Activated CD8-positive, alpha-beta memory T cell treated with anti-CD3 and anti-CD28 coated beads for 24 hours (primary cell): ENCODE measurements at regions not wholly inside any gene's neighbourhood (a gene's known extent, or its start where the extent isn't known, plus 50 kb on each side); places are given as distances from the start of the nearest gene placed in this dataset.
A peak's percentile ranks its signal among the peaks of the same experiment; 100 is the strongest.
"Not testable (repeated sequence)": the region's sequence is repeated elsewhere in the genome, so short reads cannot be mapped to it uniquely, and the experiment has no call there.

Source experiments
- DNase-seq: peaks from one replicate; pipeline ENCODE4 v3.0.0-alpha.2; 2020

DNA sequence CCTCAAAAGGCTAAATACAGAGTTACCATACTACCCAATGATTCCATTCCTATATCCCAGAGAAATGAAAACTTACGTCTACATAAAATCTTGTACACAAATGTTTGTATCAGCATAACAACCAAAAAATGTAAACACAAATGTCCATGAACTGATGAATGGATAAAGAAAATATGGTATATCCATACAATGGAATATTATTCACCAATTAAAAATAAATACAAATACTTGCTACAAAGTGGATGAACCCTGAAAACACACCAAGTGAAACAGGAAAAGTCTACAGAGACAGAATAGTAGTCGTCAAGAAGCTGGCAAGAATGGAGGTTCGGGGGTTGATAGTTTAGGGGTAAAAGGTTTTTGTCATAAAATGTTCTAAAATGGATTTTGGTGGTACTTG lies 54.0 kb upstream of the ANKRD28 start:
- no peak for DNase-seq

DNA sequence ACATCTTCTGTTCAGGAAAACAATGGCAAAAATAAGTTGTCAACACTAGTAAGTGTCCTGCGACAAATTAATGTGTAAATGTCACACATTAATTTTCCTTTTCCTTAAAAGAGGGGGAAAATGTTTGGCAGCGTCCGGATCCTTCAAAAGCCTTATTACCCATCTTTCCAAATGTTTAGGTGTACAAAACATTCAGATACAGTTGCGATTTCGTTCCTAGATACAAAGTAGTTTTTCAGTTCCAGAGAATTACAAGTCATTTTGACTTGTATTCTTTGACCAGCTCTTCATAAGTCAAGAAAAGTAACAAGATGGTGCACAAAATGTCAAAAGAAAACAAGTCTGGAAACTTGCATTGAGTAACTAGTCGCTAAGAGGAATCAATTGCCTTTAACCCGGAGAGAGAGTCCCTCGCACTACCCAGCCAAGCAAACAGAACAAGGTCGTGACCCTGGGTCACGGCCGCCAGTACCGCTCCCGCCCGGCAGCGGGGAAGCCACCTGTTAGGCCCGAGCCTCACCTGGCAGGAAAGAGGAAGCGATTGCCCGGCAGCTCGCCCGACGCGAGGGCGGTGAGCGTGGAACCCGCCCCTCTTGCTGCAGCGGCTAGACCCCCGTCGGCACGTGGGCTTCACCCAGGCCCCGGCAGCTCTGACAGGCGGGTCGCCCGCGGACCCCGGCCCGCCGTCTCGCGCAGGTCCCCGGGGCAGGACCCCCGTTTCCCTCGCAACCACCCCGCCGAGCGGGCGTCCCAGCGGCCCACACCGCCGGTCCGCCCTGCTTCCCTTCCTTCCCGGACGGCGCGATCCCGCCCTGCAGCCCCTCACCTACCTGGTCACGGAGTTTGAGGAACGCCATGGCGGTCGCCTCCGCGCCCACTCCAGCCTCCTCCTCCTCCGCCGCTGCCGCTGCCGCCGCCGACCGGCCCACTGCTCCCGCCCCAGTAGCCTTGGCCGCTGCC lies 61.0 kb upstream of the ANKRD28 start:
- DNase-seq: peak; percentile 77

DNA sequence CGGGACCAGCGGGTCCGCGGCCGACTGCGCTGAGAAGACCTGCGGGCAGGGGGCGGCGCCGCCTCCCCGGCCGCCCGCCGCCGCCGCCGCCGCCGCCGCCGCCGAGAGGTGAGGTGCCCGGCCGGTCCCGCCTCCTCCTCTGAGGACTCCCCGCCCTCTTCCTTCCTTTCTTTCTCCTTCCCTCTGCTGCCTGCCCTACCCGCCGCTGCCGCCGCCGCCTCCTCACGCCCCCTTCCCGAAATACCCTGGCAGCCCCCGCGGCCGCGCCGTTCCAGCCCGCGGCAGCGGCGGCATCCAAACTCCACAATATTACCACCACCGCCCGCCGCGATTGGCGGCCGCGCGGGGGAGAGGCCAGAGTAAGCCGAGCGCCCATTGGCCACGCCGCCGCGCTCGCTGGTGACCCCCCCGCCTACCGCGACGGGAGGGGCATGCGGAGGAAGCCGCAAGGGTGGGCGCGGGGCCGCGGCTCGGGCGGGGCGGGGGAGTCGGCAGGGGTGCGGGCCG lies 61.8 kb upstream of the ANKRD28 start:
- DNase-seq: peak; percentile 89

DNA sequence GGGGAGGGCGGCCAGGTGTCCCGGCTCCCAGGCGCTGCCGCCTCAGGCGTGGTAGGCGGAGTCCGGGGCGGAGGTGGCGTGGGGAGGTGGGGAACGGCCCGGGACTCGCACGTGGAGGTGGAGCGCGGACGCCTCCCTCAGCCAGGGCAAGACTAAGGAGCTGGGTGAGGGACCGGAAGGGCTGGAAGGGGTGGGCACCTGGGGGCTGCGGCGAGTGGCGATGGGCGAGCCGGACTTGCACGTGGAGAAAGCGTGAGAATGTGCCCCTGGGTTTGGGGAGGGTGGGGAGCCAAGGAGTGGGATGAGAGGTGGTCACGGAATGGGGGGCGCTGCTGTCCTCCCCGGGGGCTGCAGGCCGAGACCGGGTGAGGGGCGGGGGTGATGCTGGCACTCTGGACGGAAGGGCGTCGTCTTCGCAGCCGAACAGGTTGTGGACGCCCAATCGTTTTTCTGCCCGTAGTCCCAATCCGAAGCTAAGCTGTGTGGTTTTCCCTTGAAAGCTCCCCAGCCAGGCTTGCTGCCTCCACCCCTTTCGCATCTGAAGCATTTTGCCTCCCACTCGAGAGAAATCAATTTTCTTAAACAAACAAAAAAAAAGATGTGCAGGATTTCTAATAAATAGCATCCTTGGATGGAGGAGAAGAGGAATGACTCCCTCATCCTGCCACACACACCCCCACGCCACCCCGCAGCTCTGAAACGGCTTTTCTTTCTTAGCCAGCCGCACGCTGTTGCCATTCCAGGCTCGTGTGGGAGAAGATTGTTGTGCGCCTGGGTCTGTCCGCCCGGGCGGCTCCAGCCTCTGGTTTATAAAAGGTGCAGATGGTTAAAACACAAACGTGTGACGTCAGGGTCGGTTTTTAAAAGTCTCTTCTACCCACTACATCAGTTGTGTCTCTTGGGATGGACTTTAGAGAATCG lies 62.5 kb upstream of the ANKRD28 start:
- peak; percentile 81 for DNase-seq

DNA sequence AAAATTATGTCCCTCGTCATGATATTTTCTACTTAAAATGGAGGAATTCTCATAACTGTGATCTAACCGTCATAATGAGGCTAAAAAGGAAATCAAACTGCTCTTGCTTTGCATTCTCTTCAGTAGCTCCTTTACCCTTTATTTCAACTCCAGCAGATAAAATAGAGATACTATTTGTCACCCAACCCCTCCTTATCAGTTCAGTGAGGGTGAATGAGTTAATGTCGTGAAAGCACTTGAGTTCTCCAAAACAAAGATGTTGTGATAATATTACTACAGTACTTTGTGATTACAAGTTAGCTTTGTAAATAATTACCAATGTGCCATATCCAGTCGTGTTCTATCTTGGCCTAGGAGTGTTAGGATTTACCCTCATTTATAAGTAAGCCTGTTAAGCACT lies 63.4 kb upstream of the ANKRD28 start:
- DNase-seq: no peak

DNA sequence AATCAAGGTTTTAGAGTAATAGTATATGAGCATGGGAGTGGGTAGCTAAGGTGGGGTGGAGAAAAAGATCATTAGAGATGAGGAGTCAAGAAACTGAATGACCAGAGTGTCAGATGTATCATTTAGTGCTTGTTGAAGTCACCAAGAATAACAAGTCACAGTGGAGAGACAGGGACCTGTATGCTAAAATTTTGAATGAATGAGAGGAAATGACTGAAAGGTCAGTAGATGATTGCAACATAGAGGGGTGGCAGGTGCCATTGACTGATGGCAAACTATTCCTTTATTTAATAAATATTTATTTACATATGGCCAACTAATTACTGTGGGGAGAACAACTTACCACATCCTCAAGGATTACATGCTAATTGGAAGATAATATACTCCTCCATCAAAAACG lies 75.0 kb upstream of the ANKRD28 start:
- no peak for DNase-seq

DNA sequence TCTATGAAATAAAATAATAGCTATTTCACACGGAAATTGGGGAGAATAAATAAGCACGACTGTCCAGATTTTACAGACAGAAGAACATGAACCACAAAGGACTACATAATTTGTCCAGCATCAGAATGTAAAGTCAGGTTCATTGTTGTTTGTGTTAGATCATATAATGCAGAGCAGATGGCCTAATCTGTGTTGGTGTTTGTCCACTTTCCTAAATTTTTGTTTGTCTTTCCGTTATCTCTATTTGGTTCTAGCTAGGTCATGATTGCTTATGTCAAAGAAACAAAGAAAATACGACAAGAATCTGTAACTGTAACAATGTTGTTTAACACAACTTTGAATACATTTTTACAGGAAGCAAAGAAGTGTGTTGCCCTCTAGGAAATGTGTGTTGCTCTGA lies 75.6 kb upstream of the ANKRD28 start:
- no peak for DNase-seq

DNA sequence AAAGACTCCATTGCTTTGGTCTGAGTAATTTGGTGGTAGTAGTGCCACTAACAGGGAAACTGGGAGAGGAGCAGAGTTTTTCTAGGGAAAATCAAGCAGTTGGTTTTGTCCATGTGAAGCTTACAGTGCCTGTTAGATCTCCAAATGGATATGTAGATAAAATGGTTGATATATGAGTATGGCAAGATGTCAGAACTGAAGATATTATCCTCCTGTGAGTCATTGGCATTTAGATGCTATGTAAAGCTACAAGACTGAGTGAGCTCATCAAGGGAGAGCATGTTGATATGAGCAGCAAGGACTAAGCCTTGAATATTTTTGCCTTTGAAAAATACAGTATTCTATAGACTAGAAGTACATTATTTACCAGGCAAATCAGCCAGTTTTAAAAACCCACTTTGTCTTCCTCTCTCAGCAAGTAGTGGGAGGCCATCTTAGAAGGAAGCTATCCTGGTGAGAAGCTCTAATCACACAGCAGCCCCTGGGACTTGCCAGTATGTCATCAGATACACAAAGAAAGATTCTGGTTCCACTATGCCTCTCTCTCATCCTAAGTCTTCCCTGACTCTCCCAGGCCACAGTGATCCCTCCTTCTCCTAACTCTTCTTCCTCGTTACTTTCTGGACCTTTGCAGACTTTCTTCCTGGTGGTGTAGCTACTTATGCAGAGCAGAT lies 77.4 kb upstream of the ANKRD28 start:
- DNase-seq: no peak

DNA sequence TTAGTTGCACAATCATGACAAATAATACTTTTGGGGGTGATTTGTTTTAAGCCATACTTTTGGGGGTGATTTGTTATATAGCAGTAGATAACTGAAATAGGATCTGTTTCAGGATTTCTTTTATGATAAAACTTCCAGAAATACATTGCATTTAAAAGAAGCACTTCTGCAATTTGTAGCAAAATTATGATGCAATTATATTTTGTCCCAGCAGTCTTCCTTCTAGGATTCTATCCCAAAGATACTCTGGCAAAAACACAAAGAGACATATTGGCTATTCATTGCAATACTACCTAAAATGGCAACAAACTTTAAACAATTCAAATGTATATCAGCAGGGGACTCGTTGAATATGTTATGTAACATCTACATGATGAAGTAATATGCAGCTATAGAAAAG lies 78.9 kb upstream of the ANKRD28 start:
- no peak for DNase-seq

DNA sequence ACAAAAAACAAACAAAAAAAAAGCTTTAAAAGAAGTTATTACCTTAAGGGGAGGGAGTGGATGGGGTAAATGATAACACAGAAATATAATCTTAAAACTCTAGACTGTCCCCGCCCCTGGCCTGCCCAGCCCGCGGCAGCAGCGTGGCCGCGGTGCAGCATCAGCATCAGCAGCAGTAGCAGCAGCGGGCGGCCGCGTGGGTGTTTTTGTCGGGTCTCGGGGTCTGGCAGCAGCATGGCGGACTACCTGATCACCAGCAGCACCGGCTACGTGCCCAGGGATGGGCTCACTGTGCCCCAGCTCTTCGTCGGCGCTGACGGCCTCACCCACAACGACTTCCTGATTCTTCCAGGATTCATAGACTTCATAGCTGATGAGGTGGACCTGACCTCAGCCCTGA lies 80.0 kb upstream of the ANKRD28 start:
- no peak for DNase-seq

DNA sequence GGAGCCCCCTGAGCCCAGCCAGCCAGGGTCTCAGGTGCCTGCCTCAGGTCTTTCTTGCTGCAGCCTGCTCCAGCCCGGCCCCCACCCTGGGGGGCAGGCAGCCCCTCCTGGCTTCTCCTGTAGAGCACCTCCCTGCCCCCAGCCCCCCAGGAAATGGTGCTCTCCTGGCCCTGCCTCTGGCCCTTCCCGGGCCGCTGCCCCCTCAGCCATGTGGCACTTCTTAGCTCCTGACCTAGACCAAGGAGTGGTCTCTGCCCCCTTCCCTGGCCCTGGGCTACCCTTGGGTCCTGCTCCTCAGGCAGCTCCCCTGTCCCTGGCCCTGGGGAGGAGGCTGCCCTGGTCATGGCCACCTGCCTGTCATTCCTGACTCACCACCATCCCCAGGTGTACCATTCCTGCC lies 82.0 kb upstream of the ANKRD28 start:
- not testable (repeated sequence) for DNase-seq

DNA sequence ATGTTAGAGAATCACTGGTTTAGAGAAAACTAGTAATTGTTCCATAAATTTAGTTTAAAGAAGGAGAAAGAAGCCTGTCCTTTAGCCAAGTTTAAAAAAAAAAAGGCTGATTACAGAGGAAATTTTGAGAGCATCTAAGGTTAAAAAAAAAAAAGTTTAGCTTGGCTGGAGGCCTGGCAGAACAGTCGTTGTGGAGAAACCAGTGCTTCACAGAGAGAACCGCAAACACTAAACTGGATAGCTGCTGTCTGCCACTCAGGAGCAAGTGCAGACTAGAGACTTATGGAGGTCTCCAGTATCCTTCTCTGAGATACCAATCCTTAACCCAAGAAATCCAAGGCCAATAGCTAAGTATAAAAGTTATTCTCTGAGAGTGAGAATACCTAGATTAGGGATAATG lies 84.8 kb upstream of the ANKRD28 start:
- no peak for DNase-seq

DNA sequence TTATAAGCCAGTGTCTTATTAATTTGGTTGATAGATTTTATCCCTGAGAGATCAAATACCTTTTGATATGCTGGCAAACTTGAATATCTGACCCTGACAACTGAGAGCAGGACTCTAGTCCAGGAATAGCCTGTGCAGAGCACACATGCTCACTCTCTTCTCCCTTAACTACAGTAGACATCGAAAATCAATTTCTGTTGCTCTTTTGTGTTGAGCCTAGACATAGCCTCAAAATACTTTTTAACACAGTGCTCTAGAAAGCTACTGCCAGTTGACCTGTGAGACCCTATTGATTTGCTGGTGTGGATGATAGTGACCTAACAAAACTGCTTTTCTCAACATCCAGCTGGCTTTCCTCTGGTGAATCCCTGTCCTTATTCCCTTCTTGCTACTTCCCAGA lies 86.4 kb upstream of the ANKRD28 start:
- no peak for DNase-seq

DNA sequence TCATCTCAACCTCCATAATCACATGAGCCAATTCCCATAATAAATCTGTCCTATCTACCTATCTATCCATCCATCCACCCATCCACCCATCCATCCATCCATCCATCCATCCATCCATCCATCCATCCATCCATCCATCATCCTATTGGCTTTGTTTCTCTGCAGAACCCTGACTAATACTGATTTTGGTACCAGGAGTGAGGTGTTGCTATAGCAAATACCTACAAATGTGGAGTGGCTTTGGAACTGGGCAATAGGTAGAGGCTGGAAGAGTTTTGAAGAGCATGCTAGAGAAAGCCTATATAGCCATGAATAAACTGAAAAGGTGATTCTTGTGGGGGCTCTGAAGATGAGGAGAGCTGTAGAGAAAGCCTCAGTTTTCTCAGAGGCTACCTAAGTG lies 88.7 kb upstream of the ANKRD28 start:
- no peak for DNase-seq

DNA sequence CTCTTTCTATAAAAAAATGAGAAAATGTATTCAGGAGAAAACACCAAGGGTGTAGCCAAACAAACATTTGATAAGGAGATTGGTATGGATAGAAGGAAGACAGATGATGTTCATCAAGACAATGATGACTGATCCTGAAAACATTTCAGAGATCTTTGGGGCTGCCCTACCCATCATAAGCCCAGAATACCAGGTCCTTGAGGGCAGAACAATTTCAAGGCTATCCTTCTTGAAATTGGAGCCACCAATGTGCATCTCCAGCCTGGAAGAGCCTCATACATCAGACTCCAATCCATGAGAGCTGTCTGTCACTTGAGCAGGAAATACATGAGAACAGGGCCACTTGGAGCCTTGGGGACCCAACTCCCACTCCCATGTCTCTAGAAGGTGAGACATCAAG lies 89.5 kb upstream of the ANKRD28 start:
- DNase-seq: no peak

DNA sequence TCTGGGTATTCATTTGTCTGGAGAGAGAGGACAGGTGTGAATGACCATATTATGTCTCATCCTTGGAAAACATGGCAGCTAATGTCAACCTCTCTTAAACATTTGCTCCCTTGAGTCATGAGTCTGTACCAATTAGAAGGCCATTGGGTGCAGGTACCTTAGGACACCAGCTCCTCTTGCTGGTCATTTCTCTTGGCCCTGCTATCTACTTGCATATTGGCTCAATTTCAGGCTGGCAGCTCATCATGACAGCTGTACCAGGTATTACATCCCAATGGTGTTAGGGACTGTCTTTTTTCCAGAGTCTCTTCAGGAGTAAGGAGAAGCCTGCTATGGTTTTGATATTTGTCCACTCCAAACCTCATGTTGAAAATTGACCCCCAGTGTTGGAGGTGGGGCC lies 92.2 kb upstream of the ANKRD28 start:
- no peak for DNase-seq

DNA sequence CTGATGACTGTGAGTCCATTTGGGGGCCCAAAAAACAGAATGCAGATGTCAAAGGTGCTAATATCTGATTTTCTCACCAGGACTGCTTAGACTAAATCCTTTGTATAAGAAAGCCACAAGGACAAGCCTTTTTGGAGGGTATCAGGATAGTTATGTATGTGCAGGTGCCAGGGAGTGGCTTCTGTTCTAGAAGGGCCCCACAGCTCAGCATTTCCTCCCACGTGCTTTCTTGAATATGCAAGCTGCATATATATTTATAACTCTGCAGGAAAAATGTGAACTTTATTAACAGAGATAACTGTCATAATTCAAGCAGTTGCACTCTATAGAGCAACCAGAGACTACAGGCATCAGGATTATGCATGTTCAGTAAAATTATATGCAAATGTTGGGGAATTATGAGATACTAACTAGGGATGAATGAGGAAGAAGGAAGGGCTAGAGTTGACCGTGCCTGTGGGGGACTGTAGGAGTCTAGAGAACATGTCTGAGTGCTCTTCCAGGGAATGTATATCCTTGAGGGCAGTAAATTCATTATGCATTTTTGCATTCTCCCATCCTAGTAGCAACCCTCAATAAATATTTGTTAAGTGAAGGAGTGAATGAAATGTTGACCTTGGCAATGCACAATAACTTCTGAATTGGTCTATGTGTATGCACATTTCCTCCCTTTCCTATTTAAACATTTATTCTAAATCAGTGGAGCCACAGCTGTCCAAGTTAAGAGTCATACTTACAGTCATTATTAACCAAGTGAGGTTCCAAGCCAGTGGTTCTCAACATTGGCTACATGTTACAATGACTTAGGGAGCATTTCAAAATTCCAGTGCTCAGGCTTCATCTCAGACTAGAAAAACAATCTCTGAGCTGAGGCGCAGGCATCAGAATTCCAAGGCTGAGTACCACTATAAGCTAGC lies 94.8 kb upstream of the ANKRD28 start:
- DNase-seq: no peak

DNA sequence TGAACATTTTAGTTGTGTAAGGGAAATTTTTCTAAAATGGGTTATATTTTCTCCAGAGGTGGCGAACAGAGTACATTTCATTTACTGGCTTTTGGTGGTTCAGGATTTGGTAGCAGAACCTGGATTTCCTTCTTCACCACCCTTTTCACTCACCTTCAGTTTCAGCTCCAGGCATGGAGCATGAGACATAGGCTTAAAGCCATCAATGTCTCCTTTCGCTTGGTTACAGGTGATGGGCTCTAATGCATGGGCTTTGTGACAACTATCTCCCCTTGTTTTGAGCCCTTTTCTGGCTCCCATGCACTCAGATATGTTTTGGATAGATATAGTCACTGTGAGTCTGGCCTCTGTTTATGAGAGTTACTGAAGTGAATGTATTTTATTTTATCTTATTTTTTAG lies 96.6 kb upstream of the ANKRD28 start:
- no peak for DNase-seq

DNA sequence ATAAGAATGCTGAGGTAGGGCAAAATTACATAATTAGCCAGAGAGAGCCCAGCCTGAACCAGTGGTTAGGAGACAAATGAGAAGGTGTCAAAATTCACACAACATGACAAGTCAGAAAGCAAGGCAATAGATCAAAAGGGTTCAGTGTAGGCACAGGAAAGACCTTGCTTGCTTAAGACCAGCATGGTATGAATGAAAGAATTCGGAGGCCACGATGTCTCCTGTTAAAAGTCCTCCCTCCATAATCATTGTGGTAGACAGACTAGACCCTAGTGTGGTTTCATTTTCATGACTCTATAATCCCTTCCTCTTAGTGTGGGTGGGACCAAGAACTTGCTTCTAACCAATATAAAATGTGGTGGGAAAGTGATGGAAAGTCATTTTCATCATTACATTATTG lies 98.7 kb upstream of the ANKRD28 start:
- DNase-seq: no peak

DNA sequence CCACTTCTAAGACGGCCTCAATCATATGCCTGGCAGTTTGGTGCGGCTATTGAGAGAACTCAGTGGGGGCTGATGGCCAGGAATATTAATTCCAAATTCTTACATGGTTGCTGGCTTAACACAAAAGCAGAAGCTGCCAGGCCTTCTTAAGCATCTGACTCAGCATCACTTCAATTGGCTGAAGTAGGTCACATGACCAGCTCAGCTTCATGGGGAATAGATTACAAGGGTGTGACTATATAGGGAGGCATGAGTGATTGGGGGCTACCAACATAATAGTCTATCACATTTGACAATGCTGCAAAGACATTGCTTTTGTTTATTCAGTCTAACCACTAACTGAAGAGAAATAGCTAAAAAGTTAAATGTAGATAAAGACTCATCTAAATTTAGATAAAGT lies 101.6 kb upstream of the ANKRD28 start:
- DNase-seq: no peak

DNA sequence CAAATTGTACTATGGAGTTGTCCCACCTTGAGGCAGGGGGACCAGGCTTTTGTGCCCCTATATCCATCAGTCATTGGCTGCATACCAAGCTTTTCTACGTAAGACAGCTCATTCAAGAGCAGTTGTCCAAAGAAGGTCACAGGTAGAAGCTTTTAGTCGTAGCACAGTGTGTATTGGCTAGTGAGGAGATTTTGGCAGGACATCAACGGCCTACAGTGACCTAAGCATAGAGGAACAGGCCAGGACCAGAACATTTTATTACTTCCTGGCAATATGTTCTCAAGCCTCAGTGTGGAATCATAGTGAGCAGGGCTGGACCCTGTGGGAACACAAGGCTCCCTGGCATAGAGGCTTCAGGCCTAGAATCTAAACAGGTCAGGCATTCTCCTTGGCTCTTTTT lies 105.4 kb upstream of the ANKRD28 start:
- no peak for DNase-seq
